HFFc6 (cell line): ENCODE measurements at regions not wholly inside any gene's neighbourhood (a gene's known extent, or its start where the extent isn't known, plus 50 kb on each side); places are given as distances from the start of the nearest gene placed in this dataset.
"Not testable (repeated sequence)": the region's sequence is repeated elsewhere in the genome, so short reads cannot be mapped to it uniquely, and the experiment has no call there.

Experiments
- DNase-seq: peaks from one replicate; pipeline ENCODE4 v3.0.0-alpha.2; 2018
- H3K27ac Mint-ChIP-seq: 2 replicates; pipeline ENCODE4 v1.8.0; 2020; ENCODE audit warnings: mild to moderate bottlenecking, mixed read lengths
- H3K27me3 Mint-ChIP-seq: 2 replicates; pipeline ENCODE4 v1.8.0; 2021; ENCODE audit warnings: mild to moderate bottlenecking, moderate library complexity, mixed read lengths; ENCODE audit not compliant: insufficient read depth
- H3K36me3 Mint-ChIP-seq: 2 replicates; pipeline ENCODE4 v1.8.0; 2021; ENCODE audit warnings: low read depth, mixed read lengths
- H3K4me1 Mint-ChIP-seq: 2 replicates; pipeline ENCODE4 v1.8.0; 2020; ENCODE audit warnings: low read depth, mixed read lengths
- H3K4me3 Mint-ChIP-seq: 2 replicates; pipeline ENCODE4 v1.8.0; 2020; ENCODE audit warnings: mild to moderate bottlenecking, moderate library complexity, mixed read lengths
- H3K9me3 Mint-ChIP-seq: 2 replicates; pipeline ENCODE4 v1.8.0; 2020; ENCODE audit warnings: mild to moderate bottlenecking, mixed read lengths
- TF ChIP-seq, protein P1 (sequence below): fragments of 200-600 bp; sonication (generic); IDR thresholded peaks from 2 replicates; pipeline ENCODE4 v1.5.0; 2021; ENCODE audit warnings: antibody characterized with exemption, mild to moderate bottlenecking

DNA sequence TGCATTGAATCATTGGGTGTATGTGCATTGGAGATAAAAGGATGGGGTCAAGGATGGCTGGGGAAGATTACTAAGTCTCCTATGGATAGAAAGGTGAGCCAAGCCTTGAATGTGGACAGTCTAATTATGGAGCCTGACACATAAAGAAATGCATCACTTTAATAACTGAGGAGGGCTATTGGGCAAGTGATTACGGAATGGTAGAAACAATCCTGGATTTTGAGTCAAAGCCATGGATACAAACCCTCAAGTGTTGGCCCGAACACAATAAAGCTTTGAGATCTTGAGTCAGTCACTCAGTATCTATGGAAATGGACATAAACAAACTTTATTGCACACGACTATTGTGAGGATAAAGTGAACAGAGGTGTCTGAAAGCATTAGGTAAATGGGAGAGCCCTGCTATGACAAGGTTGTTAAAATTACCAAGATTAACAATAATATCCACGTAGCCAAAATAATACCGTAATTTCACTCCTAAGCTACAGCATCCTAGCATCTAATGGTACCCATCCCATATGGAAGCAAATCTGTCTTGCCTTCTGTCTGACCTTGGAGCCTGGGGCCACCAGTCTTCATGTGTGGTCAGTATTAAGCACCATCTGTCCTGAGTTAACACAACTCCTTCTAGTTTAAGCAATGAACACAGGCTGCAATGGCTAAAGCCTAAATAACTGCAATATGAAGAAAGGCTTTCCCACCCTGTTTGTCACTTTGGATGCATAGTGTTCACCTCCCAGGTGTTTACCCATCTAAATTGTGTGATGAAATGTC, 136.9 kb upstream of the PRICKLE2 start:
- DNase-seq = peak; percentile 9
- H3K27ac Mint-ChIP-seq = no peak overlapping the region
- no peaks in the 10 kb centered on the region for H3K36me3 Mint-ChIP-seq
- no peaks in the 10 kb centered on the region; the same call in none of the 2 replicates for H3K27me3 Mint-ChIP-seq
- H3K4me1 Mint-ChIP-seq = no peaks in the 10 kb centered on the region
- TF ChIP-seq, protein P1, sequence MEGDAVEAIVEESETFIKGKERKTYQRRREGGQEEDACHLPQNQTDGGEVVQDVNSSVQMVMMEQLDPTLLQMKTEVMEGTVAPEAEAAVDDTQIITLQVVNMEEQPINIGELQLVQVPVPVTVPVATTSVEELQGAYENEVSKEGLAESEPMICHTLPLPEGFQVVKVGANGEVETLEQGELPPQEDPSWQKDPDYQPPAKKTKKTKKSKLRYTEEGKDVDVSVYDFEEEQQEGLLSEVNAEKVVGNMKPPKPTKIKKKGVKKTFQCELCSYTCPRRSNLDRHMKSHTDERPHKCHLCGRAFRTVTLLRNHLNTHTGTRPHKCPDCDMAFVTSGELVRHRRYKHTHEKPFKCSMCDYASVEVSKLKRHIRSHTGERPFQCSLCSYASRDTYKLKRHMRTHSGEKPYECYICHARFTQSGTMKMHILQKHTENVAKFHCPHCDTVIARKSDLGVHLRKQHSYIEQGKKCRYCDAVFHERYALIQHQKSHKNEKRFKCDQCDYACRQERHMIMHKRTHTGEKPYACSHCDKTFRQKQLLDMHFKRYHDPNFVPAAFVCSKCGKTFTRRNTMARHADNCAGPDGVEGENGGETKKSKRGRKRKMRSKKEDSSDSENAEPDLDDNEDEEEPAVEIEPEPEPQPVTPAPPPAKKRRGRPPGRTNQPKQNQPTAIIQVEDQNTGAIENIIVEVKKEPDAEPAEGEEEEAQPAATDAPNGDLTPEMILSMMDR = no peak
- H3K4me3 Mint-ChIP-seq = no peak overlapping the region
- H3K9me3 Mint-ChIP-seq = no peaks in the 10 kb centered on the region

DNA sequence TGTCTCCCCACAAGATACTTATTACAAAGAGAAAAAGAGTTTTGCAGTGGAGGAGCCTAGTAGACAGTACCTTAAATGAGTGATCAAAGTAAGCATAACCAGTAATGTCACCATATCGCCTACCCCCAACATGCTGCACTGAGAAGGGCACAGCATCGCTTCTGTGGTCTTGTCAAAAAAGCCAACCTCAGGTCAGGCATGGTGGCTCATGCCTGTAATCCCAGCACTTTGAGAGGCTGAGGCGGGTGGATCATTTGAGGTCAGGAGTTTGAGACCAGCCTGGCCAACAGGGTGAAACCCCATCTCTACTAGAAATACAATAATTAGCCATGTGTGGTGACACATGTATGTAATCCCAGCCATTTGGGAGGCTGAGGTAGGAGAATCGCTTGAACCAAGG, 135.8 kb upstream of the PRICKLE2 start:
- H3K4me3 Mint-ChIP-seq, H3K36me3 Mint-ChIP-seq, H3K27me3 Mint-ChIP-seq, H3K27ac Mint-ChIP-seq, DNase-seq, H3K9me3 Mint-ChIP-seq, H3K4me1 Mint-ChIP-seq: not testable (repeated sequence)

DNA sequence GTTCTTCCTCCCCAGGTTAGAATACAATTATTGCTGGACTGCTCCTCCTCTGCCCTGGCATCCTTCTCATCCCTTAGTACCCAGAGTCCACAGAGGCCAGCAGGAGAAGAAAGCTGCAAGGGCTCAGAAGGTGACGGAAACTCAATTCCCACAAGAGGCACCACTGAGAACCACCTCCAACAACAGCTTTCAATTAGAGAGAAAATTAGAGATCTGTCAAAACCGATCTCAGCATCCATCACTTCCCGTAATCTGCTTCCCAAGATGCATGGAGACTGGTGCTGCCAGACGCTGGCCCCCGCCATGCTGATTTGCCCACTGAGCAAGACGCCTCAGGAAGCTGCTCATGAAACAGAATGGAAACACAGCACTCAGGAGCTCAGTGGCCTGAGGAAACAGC, 135.0 kb upstream of the PRICKLE2 start:
- H3K4me1 Mint-ChIP-seq = peaks cover 10% of the 10 kb centered on the region
- H3K4me3 Mint-ChIP-seq = no peak overlapping the region
- H3K36me3 Mint-ChIP-seq = no peaks in the 10 kb centered on the region
- H3K9me3 Mint-ChIP-seq = no peaks in the 10 kb centered on the region
- H3K27me3 Mint-ChIP-seq = no peaks in the 10 kb centered on the region; the same call in none of the 2 replicates
- no peak for DNase-seq
- TF ChIP-seq, protein P1 = no peak
- H3K27ac Mint-ChIP-seq = no peak overlapping the region

DNA sequence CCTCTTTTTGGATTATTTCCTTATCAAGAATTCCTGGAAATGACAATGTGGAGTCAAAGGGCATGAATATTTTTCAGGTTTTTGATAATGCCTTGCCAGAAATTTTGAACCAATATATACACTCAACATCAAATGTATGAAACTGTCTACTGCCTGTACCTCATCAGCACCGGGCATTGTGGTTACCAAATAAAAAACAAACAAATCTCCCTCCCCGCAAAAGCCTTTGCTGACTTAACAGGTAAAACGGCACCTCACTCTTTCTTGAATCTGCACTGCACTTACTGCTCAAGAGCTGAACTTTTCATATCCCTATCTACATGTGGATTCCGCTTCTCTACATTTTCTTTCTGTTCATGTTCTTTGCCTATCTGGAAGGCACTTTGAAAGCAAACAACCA, 134.5 kb upstream of the PRICKLE2 start:
- Mint-ChIP-seq H3K27me3 (no peaks in the 10 kb centered on the region; the same call in none of the 2 replicates), H3K4me3 (no peak overlapping the region), H3K27ac (no peak overlapping the region), H3K4me1 (peaks cover 15% of the 10 kb centered on the region), H3K9me3 (no peaks in the 10 kb centered on the region), H3K36me3 (no peaks in the 10 kb centered on the region)
- no peak for DNase-seq
- TF ChIP-seq, protein P1 = no peak

DNA sequence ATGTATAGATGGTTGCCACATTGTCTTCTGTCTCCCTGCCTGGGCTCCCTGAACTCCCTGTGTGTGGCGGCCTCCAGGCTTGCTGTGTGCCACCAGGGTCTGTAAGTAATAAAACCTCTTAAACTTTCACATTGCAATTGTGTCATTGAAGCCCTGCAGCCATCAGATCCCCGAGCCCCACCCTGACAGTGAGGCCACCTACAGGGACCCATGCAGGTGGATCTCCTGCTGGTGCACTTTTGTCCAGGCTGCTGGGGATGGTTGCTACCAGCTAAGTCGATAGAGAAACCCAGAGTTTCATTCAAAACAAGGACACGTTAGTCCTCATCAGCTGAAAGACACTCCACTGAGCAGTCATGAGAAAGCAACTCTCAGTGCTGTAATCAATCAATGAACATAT, 133.6 kb upstream of the PRICKLE2 start:
- H3K4me3 Mint-ChIP-seq = no peak overlapping the region
- H3K27ac Mint-ChIP-seq = no peak overlapping the region
- no peaks in the 10 kb centered on the region; the same call in none of the 2 replicates for H3K27me3 Mint-ChIP-seq
- H3K9me3 Mint-ChIP-seq = no peaks in the 10 kb centered on the region
- no peak for DNase-seq
- H3K36me3 Mint-ChIP-seq = no peaks in the 10 kb centered on the region
- TF ChIP-seq, protein P1 = no peak
- peaks cover 24% of the 10 kb centered on the region for H3K4me1 Mint-ChIP-seq

DNA sequence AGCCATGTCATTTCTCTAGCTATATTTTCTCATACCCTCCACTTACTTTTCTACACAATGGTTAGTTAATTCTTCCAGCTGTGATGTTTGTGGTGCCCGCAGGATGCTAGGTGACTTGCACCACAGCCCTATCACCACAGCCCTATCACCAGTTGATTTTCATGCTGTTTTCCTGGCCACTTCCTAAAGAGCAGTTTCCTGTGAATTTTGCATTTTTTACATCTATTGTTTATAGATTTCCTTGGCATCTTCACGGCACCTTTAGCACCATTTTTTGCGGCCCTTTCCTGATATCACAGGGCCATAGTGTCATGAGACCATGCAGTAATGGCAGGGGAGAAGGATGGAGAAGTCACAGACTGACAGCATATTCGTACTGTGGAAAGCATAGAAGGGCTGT, 132.9 kb upstream of the PRICKLE2 start:
- no peak overlapping the region for H3K4me3 Mint-ChIP-seq
- peaks cover 31% of the 10 kb centered on the region for H3K4me1 Mint-ChIP-seq
- H3K27ac Mint-ChIP-seq = no peak overlapping the region
- no peaks in the 10 kb centered on the region for H3K9me3 Mint-ChIP-seq
- no peak for DNase-seq
- no peaks in the 10 kb centered on the region for H3K36me3 Mint-ChIP-seq
- TF ChIP-seq, protein P1 = no peak
- H3K27me3 Mint-ChIP-seq = no peaks in the 10 kb centered on the region; the same call in none of the 2 replicates
